ENCODE measurements at regions not wholly inside any gene's neighbourhood (a gene's known extent, or its start where the extent isn't known, plus 50 kb on each side); places are given as distances from the start of the nearest gene placed in this dataset.

DNA sequence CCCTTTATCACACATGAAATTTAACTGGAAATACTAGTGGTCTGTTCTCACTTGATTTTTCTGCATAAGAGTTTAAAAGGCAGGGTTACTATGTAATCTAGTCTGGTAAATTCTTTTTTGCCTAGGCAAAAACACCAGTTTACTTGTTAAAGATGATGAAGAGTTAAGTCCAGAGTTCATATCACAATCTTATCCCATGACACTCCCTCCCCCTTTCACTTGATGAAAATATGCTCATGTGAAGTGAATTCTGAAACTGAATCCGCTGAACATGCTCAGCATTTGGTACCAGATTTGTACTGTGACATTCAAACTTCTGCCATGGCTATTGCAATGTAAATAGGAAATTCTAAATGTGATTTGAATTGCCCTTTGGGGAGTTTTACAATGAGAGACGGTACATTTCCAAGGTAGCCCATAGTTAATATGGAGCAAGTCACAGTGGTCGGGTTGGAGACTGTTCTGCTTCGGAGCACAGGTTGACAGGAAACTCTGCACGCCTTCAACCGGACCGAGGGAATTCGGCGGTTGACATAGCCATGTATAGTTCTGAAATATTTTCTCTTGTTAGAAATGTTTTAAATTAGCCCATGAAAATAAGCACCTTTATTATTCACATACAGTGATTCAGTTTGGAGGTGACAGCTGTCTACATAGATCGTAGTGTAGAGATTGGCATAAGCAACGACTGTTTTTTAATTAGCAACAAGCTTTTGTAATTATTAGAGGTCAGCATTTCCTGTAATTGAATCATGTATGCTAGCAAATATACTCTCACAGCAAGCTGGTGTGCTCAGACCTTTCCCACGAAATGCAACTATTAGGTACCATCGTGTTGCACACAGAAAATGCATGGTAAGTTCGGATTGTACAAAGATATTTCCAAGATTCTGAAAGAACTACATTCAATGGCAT, 768.6 kb upstream of the GOLIM4 start:
- Histone ChIP-seq H3K27me3 (ENCODE audit: control insufficient read depth, insufficient read depth, low read length) (no peaks in the 10 kb centered on the region), H3K4me3 (ENCODE audit: low read length) (no peak overlapping the region), H3K9ac (ENCODE audit: low read length) (no peak overlapping the region), H3K9me3 (ENCODE audit: control insufficient read depth, low read depth, low read length) (no peaks in the 10 kb centered on the region), H3K27ac (ENCODE audit: low read length) (no peak overlapping the region), H3K36me3 (ENCODE audit: control insufficient read depth, low read depth, low read length) (no peaks in the 10 kb centered on the region), H3K4me1 (ENCODE audit: control insufficient read depth, low read depth, low read length) (no peaks in the 10 kb centered on the region)

DNA sequence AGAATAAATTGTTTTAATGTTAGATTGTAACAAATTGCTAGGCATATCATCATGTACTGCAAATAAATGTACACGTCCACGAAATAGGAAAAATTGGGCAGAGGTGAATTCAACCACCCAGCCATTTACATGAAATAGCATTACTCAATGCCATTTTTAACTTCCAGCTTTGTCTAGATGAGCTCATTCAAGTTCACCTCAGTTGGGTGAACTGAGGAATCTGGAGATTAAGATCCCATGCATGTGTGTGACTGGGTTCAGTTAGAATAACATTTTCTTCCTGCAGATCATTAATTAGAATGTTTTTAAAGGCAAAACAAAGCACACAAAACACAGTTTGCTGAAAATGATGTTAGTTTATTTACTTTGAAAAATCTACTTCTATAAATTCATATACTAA, 767.8 kb upstream of the GOLIM4 start:
- Histone ChIP-seq H3K27me3 (ENCODE audit: control insufficient read depth, insufficient read depth, low read length) (no peaks in the 10 kb centered on the region), H3K27ac (ENCODE audit: low read length) (no peak overlapping the region), H3K9ac (ENCODE audit: low read length) (no peak overlapping the region), H3K9me3 (ENCODE audit: control insufficient read depth, low read depth, low read length) (no peaks in the 10 kb centered on the region), H3K4me1 (ENCODE audit: control insufficient read depth, low read depth, low read length) (no peaks in the 10 kb centered on the region), H3K36me3 (ENCODE audit: control insufficient read depth, low read depth, low read length) (no peaks in the 10 kb centered on the region), H3K4me3 (ENCODE audit: low read length) (no peak overlapping the region)

DNA sequence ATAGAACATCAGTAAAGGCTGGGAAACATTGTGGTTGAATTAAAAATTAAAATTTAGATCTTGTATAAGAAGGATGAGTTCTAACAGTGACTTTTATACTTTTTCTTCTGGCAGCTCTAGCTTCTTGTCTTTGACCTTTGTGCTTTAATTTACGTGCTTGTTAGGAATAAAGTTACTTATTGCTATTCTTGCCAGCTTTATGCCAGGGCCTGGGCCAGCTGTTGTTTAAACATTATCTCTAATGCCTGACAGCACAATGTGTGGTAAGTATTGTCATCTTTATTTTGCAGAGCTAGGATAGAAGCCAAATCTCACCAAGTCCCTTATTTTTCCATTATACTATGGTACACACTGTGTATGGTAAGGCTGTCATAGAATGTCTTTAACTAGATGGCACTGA, 766.7 kb upstream of the GOLIM4 start:
- Histone ChIP-seq H3K27ac (ENCODE audit: low read length) (no peak overlapping the region), H3K36me3 (ENCODE audit: control insufficient read depth, low read depth, low read length) (no peaks in the 10 kb centered on the region), H3K4me3 (ENCODE audit: low read length) (no peak overlapping the region), H3K9me3 (ENCODE audit: control insufficient read depth, low read depth, low read length) (no peaks in the 10 kb centered on the region), H3K27me3 (ENCODE audit: control insufficient read depth, insufficient read depth, low read length) (no peaks in the 10 kb centered on the region), H3K9ac (ENCODE audit: low read length) (no peak overlapping the region), H3K4me1 (ENCODE audit: control insufficient read depth, low read depth, low read length) (no peaks in the 10 kb centered on the region)

DNA sequence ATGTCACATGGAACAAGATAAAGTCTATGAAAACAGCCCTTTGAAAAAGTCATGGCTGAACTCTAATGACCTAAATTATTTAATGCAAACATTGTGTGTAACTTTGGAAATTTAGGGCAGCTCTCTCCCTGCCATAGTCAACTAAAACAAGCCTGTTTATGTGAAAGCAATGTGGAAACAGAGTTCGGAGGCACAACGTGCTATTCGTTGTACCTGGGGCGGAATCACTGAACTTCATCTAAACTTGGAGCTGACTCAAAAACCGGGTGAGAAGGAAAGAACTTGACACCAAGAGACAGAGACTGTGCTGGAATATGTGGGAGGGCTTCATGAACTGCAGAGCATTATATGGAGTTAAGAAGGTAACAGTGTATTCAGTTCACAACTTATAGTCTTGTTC, 764.9 kb upstream of the GOLIM4 start:
- H3K4me1 ChIP-seq (ENCODE audit: control insufficient read depth, low read depth, low read length) = no peaks in the 10 kb centered on the region
- no peak overlapping the region for H3K4me3 ChIP-seq (ENCODE audit: low read length)
- H3K9me3 ChIP-seq (ENCODE audit: control insufficient read depth, low read depth, low read length) = no peaks in the 10 kb centered on the region
- H3K27ac ChIP-seq (ENCODE audit: low read length) = no peak overlapping the region
- H3K9ac ChIP-seq (ENCODE audit: low read length) = no peak overlapping the region
- H3K36me3 ChIP-seq (ENCODE audit: control insufficient read depth, low read depth, low read length) = no peaks in the 10 kb centered on the region
- H3K27me3 ChIP-seq (ENCODE audit: control insufficient read depth, insufficient read depth, low read length) = no peaks in the 10 kb centered on the region

DNA sequence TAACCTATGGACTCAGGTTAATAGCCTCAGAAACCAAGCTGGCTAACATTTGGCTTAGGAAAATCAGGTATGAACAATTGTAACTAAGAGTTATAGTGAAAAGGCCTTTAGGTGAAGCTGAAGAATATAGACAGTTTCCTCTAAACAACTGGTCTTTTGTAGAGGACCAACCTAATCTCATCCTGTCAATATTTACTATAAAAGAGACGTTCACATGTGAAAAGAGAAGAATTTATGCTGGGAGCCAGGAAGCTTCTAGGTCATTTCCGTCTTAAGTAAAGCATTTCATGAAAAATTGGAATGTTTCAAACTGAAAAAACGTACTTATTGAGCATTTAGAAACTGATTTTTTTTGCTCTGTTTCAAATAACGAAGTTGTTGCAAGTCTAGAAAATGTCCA, 764.3 kb upstream of the GOLIM4 start:
- H3K4me1 ChIP-seq (ENCODE audit: control insufficient read depth, low read depth, low read length) = no peaks in the 10 kb centered on the region
- no peaks in the 10 kb centered on the region for H3K36me3 ChIP-seq (ENCODE audit: control insufficient read depth, low read depth, low read length)
- no peaks in the 10 kb centered on the region for H3K9me3 ChIP-seq (ENCODE audit: control insufficient read depth, low read depth, low read length)
- no peaks in the 10 kb centered on the region for H3K27me3 ChIP-seq (ENCODE audit: control insufficient read depth, insufficient read depth, low read length)
- no peak overlapping the region for H3K9ac ChIP-seq (ENCODE audit: low read length)
- H3K27ac ChIP-seq (ENCODE audit: low read length) = no peak overlapping the region
- no peak overlapping the region for H3K4me3 ChIP-seq (ENCODE audit: low read length)

DNA sequence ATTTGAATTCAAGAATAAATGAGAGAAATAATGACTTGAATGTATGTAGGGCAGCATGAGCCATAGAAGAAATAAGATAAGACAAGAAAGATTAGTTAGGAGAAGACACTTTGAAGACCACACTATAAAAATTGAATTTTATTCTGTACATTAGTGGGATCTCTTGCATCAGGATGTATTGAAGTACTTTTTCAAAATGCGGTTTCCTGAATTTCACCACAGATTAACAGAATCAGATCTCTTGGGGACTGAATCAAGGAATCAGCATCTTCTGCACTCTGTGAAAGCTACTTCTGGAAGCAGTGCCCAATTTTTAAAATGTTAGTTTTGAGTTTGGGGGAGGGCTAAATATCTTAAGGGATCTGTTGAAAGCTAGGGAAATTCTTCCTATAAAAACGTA, 763.9 kb upstream of the GOLIM4 start:
- H3K4me3 ChIP-seq (ENCODE audit: low read length) = no peak overlapping the region
- H3K27ac ChIP-seq (ENCODE audit: low read length) = no peak overlapping the region
- H3K9me3 ChIP-seq (ENCODE audit: control insufficient read depth, low read depth, low read length) = no peaks in the 10 kb centered on the region
- no peaks in the 10 kb centered on the region for H3K36me3 ChIP-seq (ENCODE audit: control insufficient read depth, low read depth, low read length)
- no peak overlapping the region for H3K9ac ChIP-seq (ENCODE audit: low read length)
- H3K27me3 ChIP-seq (ENCODE audit: control insufficient read depth, insufficient read depth, low read length) = no peaks in the 10 kb centered on the region
- H3K4me1 ChIP-seq (ENCODE audit: control insufficient read depth, low read depth, low read length) = no peaks in the 10 kb centered on the region

DNA sequence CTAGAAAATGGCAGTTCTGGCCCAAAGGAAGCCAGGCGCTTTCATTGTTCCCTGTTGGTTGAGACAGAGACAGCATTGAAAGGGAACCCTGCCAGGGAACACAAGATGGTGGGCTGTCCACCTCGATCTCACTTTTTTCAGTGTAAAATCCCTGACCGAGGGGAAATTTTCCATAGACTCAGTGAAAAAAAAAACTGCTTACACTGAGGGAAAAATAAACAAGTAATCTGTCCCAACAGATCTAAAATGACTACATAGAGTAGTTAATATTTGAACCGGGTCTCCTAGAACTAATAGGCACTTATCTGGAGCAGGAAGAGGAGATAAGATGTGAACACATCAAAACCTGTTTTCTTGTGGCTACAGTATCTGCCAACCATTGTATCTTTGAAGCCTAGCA, 763.4 kb upstream of the GOLIM4 start:
- H3K27ac ChIP-seq (ENCODE audit: low read length) = no peak overlapping the region

DNA sequence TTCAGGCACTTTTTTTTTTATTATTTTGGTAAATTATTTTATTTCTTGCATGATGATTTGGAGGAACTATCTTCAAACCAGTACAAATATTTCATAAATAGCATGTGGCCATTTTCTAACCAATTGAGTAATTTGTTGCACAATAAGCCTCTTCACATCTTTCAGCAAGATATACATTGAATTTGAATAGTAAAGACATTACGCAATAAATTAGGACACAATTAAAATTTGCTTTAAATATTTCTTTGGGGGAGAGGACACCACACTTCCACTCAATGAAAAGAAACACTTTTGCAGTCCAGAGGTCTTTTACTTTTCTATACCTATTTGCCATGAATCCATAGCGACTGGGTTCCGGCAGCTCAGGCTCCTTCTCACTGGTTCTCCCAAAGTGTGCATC, 762.6 kb upstream of the GOLIM4 start:
- Histone ChIP-seq H3K36me3 (ENCODE audit: control insufficient read depth, low read depth, low read length) (no peaks in the 10 kb centered on the region), H3K9me3 (ENCODE audit: control insufficient read depth, low read depth, low read length) (no peaks in the 10 kb centered on the region), H3K27me3 (ENCODE audit: control insufficient read depth, insufficient read depth, low read length) (no peaks in the 10 kb centered on the region), H3K4me1 (ENCODE audit: control insufficient read depth, low read depth, low read length) (no peaks in the 10 kb centered on the region), H3K9ac (ENCODE audit: low read length) (no peak overlapping the region), H3K4me3 (ENCODE audit: low read length) (no peak overlapping the region), H3K27ac (ENCODE audit: low read length) (no peak overlapping the region)

More for the DNA sequence above, 763.4 kb upstream of the GOLIM4 start:
- no peaks in the 10 kb centered on the region for H3K9me3 ChIP-seq (ENCODE audit: control insufficient read depth, low read depth, low read length)
- H3K36me3 ChIP-seq (ENCODE audit: control insufficient read depth, low read depth, low read length) = no peaks in the 10 kb centered on the region
- no peaks in the 10 kb centered on the region for H3K4me1 ChIP-seq (ENCODE audit: control insufficient read depth, low read depth, low read length)
- no peak overlapping the region for H3K4me3 ChIP-seq (ENCODE audit: low read length)
- no peaks in the 10 kb centered on the region for H3K27me3 ChIP-seq (ENCODE audit: control insufficient read depth, insufficient read depth, low read length)
- H3K9ac ChIP-seq (ENCODE audit: low read length) = no peak overlapping the region

DNA sequence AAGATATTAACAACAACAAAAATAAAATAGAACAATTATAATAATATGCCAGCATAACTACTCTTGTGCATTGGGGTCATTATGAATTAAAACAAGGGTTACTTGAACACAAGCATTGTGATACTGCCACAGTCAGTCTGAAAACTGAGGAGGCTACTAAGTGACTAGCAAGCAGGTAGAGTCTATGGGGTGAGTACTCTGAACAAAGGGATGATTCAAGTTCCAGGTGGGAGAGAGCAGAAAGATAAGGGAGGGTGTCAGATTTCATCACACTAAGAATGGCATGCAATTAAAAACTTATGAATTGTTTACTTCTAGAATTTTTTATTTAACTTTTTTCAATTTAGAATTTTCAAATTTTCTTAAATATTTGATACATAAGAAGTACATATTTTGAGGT, 754.4 kb upstream of the GOLIM4 start:
- Histone ChIP-seq H3K27ac (ENCODE audit: low read length) (no peak overlapping the region), H3K36me3 (ENCODE audit: control insufficient read depth, low read depth, low read length) (no peaks in the 10 kb centered on the region), H3K9me3 (ENCODE audit: control insufficient read depth, low read depth, low read length) (no peaks in the 10 kb centered on the region), H3K4me3 (ENCODE audit: low read length) (no peak overlapping the region), H3K9ac (ENCODE audit: low read length) (no peak overlapping the region), H3K4me1 (ENCODE audit: control insufficient read depth, low read depth, low read length) (no peaks in the 10 kb centered on the region), H3K27me3 (ENCODE audit: control insufficient read depth, insufficient read depth, low read length) (no peaks in the 10 kb centered on the region)

DNA sequence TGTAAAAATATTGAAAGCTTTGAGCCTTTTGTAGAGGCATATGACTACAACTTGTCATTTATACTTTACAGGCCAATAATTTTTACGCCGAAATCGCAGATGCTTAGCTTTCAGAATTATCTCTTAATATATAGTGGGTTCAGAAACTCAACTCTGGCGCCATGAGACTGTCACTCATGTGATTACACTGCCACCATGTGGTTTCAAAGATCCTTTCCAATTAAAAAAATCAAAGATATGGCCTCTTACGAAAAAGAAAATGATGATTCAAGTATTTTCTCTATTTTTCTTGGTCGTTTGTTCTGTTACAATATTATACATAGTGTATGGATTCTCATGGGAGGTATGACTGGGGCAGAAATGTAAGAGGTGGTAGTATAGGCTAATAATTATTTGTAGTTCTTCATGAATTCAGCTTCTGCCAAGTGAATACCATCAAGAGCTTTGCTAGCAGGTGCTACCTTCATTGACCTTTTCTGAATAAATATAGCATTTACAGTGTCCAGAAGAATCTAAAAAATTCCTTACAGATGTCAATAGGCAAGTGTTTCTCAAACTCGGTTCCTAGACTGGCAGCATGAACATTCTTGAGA, 751.7 kb upstream of the GOLIM4 start:
- Histone ChIP-seq H3K27ac (ENCODE audit: low read length) (no peak overlapping the region), H3K4me1 (ENCODE audit: control insufficient read depth, low read depth, low read length) (peaks cover 5% of the 10 kb centered on the region), H3K36me3 (ENCODE audit: control insufficient read depth, low read depth, low read length) (no peaks in the 10 kb centered on the region), H3K4me3 (ENCODE audit: low read length) (no peak overlapping the region), H3K9me3 (ENCODE audit: control insufficient read depth, low read depth, low read length) (no peaks in the 10 kb centered on the region), H3K27me3 (ENCODE audit: control insufficient read depth, insufficient read depth, low read length) (no peaks in the 10 kb centered on the region), H3K9ac (ENCODE audit: low read length) (no peak overlapping the region)

DNA sequence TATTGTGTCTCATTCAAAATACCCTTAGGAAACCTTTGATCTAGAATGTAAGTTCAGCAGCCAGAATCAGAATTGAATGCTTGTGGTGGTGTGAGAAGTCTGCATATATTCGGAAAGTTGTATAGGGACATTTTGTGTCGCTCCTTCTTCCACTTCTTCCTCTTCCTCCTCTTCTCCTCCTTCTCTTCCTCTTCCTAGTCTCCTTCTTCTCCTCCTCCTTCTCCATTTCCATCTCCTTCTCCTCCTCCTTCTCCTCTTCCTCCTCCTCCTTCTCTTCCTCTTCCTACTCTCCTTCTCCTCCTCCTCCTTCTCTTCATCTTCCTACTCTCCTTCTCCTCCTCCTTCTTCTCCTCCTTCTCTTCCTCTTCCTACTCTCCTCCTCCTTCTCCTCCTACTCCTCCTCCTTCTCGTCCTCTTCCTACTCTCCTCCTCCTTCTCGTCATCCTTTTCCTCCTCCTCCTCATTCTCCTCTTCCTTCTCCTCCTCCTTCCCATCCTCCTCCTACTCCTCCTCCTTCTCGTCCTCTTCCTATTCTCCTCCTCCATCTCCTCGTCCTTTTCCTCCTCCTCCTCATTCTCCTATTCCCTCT, 749.3 kb upstream of the GOLIM4 start:
- Histone ChIP-seq H3K27me3 (ENCODE audit: control insufficient read depth, insufficient read depth, low read length) (no peaks in the 10 kb centered on the region), H3K9me3 (ENCODE audit: control insufficient read depth, low read depth, low read length) (no peaks in the 10 kb centered on the region), H3K4me3 (ENCODE audit: low read length) (no peak overlapping the region), H3K27ac (ENCODE audit: low read length) (no peak overlapping the region), H3K9ac (ENCODE audit: low read length) (no peak overlapping the region), H3K36me3 (ENCODE audit: control insufficient read depth, low read depth, low read length) (no peaks in the 10 kb centered on the region), H3K4me1 (ENCODE audit: control insufficient read depth, low read depth, low read length) (peaks cover 17% of the 10 kb centered on the region)

Data from iPS-18a (cell line).